ENCODE measurements at regions not wholly inside any gene's neighbourhood (a gene's known extent, or its start where the extent isn't known, plus 50 kb on each side); places are given as distances from the start of the nearest gene placed in this dataset.

DNA sequence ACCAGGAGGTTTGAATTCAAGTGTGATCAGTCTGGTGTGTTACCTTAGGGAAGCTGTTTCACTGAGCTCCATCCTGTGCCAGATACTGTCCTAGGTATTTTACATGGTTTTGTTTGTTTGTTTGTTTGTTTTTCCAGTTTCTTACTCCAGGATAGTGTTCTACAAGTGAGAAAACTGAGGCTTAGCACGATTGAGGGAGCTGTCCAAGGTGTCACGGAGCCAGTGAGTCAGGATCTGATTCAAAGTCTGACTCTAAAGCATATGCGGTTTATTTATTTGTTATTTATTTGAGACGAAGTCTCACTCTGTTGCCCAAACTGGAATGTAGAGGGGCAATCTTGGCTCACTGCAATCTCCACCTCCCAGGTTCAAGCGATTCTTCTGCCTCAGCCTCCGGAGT is 79.7 kb upstream of the GNG2 start:
- DNase-seq (ENCODE audit: low spot score), result no peak

DNA sequence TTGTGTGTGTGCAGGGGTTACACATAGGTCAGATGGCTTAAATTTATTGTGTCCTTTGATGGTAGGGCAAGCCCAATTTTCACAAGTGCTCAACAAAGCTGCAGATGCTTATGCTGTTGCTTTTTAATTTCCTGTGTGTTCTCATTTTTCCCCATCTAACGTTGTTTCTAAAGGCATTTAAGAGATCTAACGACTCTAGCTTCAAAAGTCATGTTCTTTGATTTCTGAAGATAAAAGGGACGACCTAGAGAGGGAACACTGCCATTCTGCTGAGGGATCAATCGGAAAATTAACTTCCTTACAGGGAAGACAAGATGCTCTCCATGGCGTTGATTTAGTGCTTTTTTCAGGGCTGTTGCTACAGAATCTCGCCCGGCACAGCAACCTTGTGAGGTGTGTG is 79.0 kb upstream of the GNG2 start:
- H3K4me1 ChIP-seq (replicated peaks), result peaks cover 3% of the 10 kb centered on the region
- intact Hi-C loops (cut with DNase I), result loop anchor here (2.0 to 10.0 kb wide), 2 partner anchors 499 to 827 kb away; no protein-coding TSS in a partner anchor
- no peak overlapping the region for H3K4me3 ChIP-seq
- 61% methylated on average over 7 of the region's 7 CpGs for WGBS
- no peaks in the 10 kb centered on the region for H3K36me3 ChIP-seq
- H3K9me3 ChIP-seq, result no peaks in the 10 kb centered on the region
- H3K27me3 ChIP-seq (replicated peaks; ENCODE audit: insufficient read depth), result no peaks in the 10 kb centered on the region
- no peak overlapping the region for H3K27ac ChIP-seq
- TF ChIP-seq POLR2AphosphoS5 (IDR thresholded peaks at IDR 0.05), result no peak
- no peak for TF ChIP-seq POLR2A (IDR thresholded peaks at IDR 0.05)
- TF ChIP-seq, protein P1, sequence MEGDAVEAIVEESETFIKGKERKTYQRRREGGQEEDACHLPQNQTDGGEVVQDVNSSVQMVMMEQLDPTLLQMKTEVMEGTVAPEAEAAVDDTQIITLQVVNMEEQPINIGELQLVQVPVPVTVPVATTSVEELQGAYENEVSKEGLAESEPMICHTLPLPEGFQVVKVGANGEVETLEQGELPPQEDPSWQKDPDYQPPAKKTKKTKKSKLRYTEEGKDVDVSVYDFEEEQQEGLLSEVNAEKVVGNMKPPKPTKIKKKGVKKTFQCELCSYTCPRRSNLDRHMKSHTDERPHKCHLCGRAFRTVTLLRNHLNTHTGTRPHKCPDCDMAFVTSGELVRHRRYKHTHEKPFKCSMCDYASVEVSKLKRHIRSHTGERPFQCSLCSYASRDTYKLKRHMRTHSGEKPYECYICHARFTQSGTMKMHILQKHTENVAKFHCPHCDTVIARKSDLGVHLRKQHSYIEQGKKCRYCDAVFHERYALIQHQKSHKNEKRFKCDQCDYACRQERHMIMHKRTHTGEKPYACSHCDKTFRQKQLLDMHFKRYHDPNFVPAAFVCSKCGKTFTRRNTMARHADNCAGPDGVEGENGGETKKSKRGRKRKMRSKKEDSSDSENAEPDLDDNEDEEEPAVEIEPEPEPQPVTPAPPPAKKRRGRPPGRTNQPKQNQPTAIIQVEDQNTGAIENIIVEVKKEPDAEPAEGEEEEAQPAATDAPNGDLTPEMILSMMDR (IDR thresholded peaks at IDR 0.05), result no peak
- DNase-seq (ENCODE audit: low spot score), result no peak

More for the DNA sequence above, 79.7 kb upstream of the GNG2 start:
- no peaks in the 10 kb centered on the region for H3K9me3 ChIP-seq
- H3K4me1 ChIP-seq (replicated peaks), result peaks cover 3% of the 10 kb centered on the region
- no peaks in the 10 kb centered on the region for H3K27me3 ChIP-seq (replicated peaks; ENCODE audit: insufficient read depth)
- intact Hi-C loops (cut with DNase I), result loop anchor here (2.0 to 10.0 kb wide), 2 partner anchors 498 to 826 kb away; no protein-coding TSS in a partner anchor
- no peaks in the 10 kb centered on the region for H3K36me3 ChIP-seq
- no peak overlapping the region for H3K4me3 ChIP-seq
- H3K27ac ChIP-seq, result no peak overlapping the region
- TF ChIP-seq POLR2AphosphoS5 (IDR thresholded peaks at IDR 0.05) (no peak), POLR2A (IDR thresholded peaks at IDR 0.05) (no peak)
- TF ChIP-seq, protein P1 (IDR thresholded peaks at IDR 0.05), result no peak
- WGBS, result 57% methylated on average over 6 of the region's 6 CpGs

DNA sequence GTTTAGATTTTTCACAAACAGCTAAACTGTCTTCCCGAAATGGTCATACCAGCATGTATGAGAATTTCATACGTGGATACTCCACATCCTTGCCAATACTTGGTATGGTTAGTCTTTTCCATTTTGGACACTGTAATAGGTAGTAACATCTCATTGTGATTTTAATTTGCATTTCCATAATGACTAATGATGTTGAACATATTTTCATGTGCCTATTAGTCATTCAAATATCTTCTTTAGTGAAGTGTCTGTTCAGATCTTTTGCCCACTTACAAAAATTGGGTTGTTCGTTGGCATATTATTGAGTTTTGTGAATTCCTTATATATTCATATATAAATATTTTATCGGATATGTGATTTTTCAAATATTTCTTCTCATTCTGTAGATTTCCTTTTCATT is 78.0 kb upstream of the GNG2 start:
- no peak for DNase-seq (ENCODE audit: low spot score)
- TF ChIP-seq POLR2A (IDR thresholded peaks at IDR 0.05) (no peak), POLR2AphosphoS5 (IDR thresholded peaks at IDR 0.05) (no peak)
- Histone ChIP-seq H3K36me3 (no peaks in the 10 kb centered on the region), H3K4me1 (replicated peaks) (peaks cover 3% of the 10 kb centered on the region), H3K27ac (no peak overlapping the region), H3K9me3 (no peaks in the 10 kb centered on the region), H3K4me3 (no peak overlapping the region), H3K27me3 (replicated peaks; ENCODE audit: insufficient read depth) (no peaks in the 10 kb centered on the region)
- 90% methylated on average over 4 of the region's 4 CpGs for WGBS
- intact Hi-C loops (cut with DNase I), result loop anchor here (10.0 kb wide), 1 partner anchor 828 kb away; no protein-coding TSS in a partner anchor

DNA sequence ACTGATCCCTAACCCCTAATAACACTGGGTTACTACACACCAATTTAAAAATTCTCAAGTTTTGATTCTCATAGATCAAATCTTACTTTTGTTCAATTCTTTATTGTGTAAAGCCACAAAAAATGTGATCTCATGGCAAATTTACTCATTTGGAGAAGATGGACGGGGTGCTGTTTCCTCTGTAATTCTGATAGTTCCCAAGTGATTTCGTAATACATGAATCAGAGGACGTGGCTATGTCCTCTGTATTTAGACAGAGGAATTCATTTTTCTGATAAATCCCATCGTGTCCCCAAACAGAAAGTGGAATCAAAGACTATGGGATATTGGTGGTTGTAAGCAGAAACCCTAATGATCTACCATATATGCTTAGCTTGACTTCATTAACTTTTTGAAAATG is 76.6 kb upstream of the GNG2 start:
- Histone ChIP-seq H3K9me3 (no peaks in the 10 kb centered on the region), H3K4me3 (no peak overlapping the region), H3K27ac (no peak overlapping the region), H3K27me3 (replicated peaks; ENCODE audit: insufficient read depth) (no peaks in the 10 kb centered on the region), H3K36me3 (no peaks in the 10 kb centered on the region), H3K4me1 (replicated peaks) (peaks cover 3% of the 10 kb centered on the region)
- intact Hi-C loops (cut with DNase I), result loop anchor here (10.0 kb wide), 1 partner anchor 829 kb away; no protein-coding TSS in a partner anchor
- DNase-seq (ENCODE audit: low spot score), result no peak
- TF ChIP-seq POLR2AphosphoS5 (IDR thresholded peaks at IDR 0.05), result no peak
- no peak for TF ChIP-seq POLR2A (IDR thresholded peaks at IDR 0.05)
- TF ChIP-seq, protein P1 (IDR thresholded peaks at IDR 0.05), result no peak
- 61% methylated on average over 4 of the region's 4 CpGs for WGBS

DNA sequence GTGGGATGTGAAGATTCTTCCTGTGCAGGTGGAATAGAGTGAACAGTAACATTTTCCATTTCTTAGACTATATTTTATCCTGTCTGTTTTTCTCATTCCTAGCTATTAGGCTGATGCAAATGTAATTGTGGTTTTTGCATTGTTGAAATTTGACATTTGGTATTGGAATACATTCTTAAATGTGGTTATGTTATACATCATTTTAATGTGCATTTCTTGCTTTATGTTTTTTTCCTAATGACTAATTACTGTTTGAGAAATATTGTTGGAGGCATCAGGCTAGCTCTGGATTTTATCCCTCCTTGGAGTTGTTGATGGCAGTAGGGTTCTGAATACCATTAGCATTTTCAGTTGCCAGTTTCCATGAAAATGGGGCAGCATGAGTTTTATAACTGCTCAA is 75.9 kb upstream of the GNG2 start:
- TF ChIP-seq POLR2AphosphoS5 (IDR thresholded peaks at IDR 0.05) (no peak), POLR2A (IDR thresholded peaks at IDR 0.05) (no peak)
- TF ChIP-seq, protein P1 (IDR thresholded peaks at IDR 0.05), result no peak
- intact Hi-C loops (cut with DNase I), result loop anchor here (10.0 kb wide), 1 partner anchor 830 kb away; no protein-coding TSS in a partner anchor
- no peaks in the 10 kb centered on the region for H3K9me3 ChIP-seq
- no peaks in the 10 kb centered on the region for H3K36me3 ChIP-seq
- no peak for DNase-seq (ENCODE audit: low spot score)
- H3K27ac ChIP-seq, result no peak overlapping the region
- peaks cover 3% of the 10 kb centered on the region for H3K4me1 ChIP-seq (replicated peaks)
- no peaks in the 10 kb centered on the region for H3K27me3 ChIP-seq (replicated peaks; ENCODE audit: insufficient read depth)
- H3K4me3 ChIP-seq, result no peak overlapping the region
